GM21381 (cell line): ENCODE measurements at regions not wholly inside any gene's neighbourhood (a gene's known extent, or its start where the extent isn't known, plus 50 kb on each side); places are given as distances from the start of the nearest gene placed in this dataset.

Experiments used
- ATAC-seq: cut with Tn5 transposase; IDR thresholded peaks from one replicate; pipeline ENCODE4 v1.9.1; 2021; ENCODE audit warnings: mild to moderate bottlenecking, moderate library complexity; ENCODE audit not compliant: unreplicated experiment

DNA sequence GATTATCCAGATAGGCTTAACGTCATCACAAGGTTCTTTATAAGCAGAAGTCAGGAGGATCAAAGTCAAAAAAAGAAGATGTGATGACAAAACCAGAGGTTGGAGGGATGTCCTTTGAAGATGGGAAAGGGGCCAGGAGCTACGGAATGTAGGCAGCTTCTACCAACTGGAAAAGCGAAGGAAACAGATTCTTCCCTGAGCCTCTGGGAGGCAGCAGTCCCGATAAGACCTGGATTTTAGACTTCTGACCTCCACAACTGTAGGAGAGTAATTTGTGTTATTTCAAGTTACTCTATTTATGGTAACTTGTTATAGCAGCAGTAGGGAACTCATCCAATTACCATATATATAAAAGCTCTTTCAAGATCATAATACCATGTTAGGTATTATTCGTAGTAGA, 98.8 kb upstream of the MYCBP2 start:
- ATAC-seq = no peak

DNA sequence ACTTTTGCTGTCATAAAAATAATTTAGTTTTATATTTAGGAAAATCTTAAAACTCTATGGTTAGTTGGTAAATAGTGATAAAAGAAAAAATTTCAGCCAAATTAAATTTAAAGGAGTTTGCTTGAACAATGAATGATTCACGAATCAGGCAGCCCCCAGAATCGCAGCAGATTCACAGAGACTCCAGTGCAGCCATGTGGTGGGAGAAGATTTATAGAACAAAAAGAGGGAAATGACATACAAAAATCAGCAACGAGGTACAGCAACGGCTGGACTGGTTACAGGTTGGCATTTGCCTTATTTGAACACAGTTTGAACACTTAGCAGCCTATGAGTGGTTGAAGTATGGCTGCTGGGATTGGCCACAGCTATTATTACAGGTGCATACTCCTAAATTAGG, 96.4 kb upstream of the MYCBP2 start:
- no peak for ATAC-seq

DNA sequence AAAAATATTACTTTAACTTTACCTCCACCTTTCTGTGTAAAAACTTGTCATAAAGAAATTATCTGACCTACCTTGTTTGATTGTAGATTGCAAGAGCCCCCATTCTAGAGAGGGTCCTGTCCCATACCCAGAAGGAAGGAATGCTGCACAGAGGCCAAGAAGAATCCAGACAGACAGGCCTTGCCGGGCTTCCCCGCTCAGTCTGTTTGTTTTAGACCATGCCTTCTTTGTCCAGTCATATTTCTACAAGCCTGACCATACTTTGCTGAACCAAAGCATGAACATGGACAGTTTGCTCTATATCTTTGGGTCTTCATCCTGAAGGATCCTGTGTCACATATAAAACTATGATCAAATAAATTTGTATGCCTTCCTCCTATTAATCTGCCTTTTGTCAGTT, 95.8 kb upstream of the MYCBP2 start:
- ATAC-seq = no peak

DNA sequence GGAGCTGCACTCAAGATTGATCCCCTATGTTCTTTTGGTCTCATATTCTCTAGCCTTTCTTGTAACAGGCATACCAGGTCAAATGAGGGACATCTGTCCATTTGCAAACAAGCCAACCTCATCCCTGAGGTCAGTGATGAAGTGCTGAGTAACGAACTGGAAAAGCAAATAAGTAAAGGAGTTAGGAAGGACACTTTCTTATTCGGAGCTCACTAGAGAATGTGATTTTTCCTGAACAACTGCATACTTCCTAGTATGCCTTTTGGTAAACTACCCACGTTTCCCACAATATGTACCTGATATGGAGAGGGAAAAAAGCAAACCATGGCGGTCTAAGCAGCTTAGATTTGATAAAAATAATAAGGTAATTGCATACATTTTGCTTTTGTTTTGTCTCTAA, 91.0 kb upstream of the MYCBP2 start:
- no peak for ATAC-seq

DNA sequence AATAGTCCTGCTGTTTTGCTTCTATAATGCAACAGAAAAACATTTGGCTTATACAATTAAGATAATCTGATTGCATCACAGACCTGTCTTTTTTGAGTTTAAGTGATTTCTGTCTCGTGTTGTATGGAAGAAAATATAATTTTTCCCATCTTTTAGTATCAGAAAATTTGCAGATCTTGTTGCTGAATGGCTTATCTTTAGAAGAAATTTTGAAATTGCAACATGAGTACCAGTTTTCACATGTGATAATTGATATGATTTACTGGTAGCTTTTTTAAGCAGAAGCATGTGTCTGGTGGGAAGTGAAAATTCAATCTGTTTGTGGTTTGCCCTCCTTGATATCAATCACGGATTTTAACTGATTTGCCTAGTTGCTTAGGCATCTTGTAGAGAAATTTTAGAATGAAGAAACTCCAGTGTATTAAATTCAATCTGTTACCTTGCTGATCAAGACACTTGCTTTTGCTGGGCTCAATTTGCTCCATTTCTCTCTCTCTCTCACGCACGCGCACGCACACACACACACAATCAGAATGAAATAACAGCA, 89.8 kb upstream of the MYCBP2 start:
- ATAC-seq = no peak

DNA sequence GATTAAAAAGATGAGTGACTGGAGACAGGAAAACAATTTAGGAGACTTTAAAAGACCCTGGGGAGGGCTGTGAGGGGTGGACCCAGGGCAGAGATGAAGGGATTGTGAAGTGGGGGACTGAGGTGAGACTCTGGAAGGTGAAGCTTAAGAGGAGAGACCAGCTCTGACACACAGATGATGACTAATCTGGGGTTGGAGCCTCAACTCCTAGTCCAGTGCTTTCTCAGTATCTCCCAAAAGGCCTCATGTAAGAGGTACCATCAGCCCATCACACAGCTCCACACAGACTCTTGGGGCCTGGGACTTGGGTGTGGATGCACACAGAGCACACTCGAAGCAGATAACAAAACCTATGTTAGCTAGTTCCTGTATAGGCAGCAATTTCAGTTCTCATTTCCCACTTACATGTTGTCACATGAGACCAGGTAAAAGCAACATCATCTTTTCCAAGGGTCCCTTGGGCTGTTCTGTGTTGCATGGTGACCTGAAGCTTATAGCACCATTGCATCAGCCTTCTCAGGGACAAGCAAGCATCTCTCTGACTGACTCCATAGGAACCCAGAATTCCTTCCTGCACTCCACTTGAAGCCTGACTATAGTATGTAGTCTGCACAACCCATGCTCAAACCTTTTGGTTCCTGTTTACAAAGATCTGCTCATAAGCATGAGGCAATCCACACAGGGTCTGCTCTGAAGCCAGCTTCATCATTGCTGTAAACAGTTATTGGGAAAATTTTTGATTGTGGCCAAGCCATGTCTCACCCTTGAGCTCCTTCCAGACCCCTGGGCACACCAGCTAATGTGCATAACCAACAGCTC, 88.6 kb upstream of the MYCBP2 start:
- ATAC-seq = peak; percentile 74

DNA sequence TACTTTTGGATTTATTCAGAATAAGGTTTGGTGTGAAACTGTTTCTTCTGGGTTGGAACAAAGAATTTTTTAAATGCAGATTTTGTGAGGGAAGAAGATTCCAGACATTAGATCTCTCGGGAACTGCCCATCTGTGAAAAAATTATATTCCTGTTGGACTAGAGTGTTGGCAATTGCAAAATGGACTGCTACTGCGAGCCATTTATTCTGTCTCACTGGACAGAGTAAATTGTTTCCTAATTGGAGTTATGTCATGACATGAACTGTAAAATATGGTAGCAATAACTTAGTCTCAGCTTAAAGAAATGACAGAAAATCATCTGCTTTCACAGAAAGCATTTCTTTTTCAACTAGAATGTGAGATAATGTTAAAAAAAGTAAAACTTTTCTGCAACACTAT, 86.0 kb upstream of the MYCBP2 start:
- ATAC-seq = no peak

DNA sequence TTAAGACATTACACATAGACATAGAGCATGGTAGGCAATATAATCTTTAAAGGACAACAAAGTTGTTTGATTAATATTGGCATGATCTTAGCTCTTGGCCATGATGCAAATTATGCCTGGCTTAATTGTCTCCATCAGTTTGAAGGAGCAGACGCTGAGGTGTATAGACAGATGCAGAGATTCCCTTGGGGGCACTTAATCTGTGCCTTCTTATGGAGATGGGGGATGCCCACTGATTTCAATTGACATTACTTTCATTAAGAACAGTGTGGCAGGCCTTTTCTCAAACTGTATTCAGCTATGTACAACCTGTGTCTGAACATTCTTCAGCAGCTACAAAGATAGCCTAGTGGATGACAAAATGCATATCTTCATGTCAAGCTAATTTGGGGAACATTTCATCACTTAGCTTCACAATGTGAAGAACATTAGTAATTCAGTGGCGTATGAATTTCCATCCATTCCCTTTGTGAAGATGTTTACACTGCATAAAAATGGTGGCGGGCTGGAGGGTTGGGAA, 85.3 kb upstream of the MYCBP2 start:
- ATAC-seq = no peak

DNA sequence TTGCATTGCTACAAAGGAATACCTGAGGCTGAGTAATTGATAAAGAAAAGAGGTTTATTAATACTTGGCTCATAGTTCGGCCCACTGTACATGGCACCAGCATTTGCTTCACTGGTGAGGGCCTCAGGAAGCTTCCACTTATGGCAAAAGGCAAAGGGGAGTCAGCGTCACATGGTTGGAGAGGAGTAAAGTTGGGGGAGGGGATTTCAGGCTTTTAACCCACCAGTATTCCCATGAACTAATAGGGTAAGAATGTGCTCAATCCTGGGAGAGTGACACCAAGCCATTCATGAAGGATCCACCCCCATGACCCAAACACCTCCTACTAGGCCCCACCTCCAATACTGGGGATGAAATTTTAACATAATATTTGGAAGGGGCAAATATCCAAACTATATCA, 82.5 kb upstream of the MYCBP2 start:
- ATAC-seq = no peak

DNA sequence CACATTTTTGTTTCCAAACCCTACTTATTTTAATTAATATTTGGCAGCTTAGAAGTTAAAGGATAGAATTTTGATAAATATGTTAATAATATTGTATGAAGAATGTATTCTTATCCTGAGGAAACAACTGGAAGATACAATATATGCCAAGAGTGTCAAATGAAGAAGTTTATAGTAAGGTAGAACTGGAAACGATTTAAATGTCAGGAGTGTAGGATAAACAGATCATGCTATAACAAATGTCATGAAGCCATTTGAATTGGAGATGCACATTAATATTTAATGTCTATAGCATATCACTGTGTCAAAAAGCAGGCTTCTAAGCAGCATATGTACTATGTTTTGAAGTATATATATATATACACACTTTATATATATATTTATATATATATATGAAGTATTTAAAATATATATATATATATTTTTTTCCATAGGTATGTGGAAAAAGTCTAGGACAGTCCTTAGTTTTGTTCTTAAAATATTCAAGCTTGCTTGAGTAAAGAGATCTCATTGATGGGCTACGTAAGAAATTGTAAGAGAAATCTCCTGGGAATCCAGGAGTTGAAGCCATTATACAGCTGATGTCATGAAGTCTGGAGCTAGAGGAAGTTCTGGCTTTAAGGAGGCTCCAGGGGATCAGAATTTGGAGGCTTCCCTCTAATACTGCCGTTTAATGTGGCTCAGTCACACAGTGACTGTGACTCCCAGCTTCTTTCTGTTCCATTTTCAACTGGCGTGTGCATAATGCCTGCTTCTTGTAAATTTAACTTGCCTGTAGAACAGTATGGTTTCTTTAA, 79.9 kb upstream of the MYCBP2 start:
- no peak for ATAC-seq

DNA sequence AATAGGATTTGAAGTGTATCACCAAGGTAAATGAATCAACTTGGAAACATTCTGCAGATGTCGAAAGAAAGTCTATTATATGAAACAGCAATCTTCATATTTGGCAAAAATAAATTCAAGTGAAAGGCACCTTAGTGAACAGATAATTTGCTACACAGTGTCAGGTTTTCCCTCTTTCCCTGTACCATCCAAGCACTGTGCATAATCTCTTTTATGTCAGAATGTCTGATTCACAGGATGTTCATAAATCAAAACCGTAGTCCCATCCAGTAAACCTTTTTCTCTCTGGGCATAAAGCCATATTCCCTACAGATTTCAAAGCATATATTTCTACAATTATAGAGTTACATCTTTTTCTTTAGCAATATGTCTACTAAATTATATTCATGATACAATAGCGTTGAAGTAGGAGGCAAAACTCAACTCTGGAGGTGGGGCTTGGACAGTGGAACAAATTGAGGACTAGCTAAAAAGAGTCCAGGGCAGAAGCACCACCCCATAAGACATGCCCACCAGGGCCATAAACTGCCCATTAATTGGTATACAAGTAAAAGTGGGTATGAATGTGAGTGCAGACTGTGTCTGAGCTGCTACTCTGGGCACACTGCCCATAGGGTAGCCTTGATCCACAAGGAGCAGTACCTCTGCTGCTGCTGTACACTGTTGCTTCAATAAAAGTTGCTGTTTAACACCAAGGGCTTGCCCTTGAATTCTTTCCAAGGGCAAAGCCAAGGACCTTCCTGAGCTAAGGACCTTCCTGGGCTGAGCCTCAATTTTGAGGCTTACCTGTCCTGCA, 72.1 kb upstream of the MYCBP2 start:
- no peak for ATAC-seq

DNA sequence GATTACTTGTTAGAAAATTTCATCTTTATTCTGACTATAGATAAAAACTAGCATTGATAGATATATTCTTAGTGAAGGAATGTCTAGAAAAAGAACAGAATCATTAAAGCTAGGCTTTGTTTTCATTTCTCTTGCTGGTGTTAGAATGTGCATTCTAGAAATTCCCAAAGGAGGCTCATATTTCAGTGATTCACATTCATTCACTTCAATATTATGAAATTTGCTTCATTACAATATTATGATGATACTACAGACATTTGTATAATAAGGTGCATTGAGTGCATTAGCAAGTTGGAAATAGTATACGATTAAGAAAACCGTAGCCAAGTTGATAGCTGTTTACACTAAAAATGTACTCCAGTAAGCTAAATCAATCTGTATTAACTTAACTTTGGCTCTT, 70.7 kb upstream of the MYCBP2 start:
- no peak for ATAC-seq

DNA sequence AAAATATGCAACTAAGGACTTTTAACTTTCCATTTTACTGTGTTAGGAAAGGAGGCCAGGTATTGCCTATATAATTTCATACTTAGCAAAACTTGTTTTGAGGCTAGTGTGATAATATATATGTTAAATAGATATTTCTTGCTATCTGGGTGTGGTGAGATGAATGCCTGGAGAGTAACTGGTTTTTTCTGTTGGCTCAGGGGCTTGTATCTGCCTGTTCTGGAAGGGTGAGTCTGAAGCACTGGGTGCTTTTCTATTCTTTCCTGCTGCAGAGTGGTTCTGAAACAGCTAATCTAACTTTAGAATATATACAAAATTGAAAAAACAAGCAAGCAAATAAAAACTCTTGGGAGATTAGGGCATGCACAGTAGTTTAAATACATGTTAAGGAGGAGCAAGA, 64.6 kb upstream of the MYCBP2 start:
- no peak for ATAC-seq

DNA sequence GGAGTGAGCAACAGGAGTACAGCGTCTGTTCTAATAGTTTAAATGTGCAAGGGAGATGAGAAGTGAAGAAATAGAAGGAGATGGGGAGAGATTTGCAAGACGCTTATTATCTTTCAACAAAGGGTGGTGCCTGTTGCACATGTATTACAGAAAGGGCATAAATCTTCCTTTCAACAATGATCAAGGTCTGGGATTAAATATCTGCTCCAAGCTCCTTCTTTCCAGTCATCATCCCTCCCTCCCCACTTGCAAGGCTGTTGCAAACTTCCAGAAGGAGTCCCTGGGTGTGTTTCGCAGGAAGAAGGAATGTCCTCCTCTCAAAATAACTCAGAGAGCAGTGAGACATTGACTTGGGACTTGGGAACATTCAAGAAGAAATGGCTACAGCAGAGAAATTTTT, 63.5 kb upstream of the MYCBP2 start:
- ATAC-seq = no peak

DNA sequence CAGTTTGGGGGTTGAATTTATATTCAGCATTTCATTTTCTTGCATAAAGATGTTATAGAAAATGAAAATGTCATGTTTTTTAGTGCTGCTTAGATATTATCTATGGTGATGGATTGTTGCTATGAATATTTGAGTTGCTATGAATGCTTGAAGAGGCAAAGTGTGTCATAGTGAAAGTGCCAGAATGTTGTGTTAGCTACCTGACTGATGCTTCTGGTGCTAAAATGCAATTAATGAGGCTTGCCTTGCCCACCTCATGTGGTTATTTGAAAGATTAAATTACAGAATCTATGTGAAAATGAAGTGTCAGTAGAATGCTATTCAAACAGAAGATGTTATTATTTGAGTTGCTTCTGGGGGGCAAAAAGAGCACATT, 62.7 kb upstream of the MYCBP2 start:
- ATAC-seq = no peak

DNA sequence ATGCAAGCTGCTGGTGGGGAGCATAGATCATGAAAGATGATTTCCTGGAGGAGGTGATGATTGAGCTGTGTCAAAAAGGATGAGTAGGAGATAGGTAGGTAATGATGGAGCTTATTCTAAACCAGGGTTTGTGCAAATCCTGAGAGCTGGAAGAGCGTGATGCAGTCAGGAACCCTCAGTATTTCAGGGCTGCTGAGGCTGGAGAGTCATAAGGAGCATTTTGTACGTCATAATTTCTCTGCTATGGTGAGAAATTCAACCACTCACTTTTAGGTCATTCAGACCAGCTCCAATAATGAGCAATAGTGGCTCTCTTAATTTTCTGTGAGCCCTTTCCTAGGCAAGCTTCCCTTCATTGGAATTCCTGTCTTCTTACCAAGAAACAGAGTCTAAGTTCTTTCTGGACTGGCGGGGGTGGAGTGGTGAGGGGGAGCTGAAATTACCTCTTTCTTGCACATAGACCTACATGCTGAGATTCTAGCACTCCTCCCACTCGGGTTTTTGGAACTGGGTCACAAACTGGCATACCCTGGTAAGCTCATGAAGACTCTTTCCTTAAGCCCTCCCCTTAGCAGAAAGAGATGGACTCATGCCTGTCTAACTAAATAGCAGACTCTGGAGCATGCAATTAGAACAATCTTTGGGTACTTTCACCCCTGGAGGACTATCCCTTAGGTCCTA, 62.2 kb upstream of the MYCBP2 start:
- ATAC-seq = no peak

DNA sequence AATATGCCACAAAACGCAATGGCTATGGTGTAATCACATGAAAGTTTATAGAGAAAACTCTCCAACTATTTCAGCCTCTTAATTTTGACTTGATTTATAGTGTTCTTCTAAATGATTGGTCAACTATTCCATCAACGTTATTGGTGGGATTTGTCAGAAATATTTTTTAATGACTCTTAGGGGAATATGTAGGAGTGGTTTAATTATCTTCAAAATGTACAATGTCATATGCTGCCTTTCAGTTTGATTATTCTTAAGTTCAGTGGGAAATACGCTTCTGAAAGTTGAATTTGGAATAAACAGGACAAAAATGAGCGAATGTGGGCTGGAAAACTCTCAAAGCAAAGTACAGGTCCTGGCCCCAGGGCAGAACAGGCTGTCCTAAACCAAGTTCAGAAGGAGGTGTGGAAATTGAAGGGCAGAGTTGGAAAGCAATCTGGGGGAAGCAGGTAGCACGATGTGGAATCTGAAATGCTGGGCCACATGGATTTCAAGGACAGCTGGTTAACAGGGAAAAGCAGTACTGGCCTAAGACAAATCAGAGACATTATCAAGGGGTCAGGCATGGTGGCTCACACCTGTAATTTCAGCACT, 60.8 kb upstream of the MYCBP2 start:
- no peak for ATAC-seq

DNA sequence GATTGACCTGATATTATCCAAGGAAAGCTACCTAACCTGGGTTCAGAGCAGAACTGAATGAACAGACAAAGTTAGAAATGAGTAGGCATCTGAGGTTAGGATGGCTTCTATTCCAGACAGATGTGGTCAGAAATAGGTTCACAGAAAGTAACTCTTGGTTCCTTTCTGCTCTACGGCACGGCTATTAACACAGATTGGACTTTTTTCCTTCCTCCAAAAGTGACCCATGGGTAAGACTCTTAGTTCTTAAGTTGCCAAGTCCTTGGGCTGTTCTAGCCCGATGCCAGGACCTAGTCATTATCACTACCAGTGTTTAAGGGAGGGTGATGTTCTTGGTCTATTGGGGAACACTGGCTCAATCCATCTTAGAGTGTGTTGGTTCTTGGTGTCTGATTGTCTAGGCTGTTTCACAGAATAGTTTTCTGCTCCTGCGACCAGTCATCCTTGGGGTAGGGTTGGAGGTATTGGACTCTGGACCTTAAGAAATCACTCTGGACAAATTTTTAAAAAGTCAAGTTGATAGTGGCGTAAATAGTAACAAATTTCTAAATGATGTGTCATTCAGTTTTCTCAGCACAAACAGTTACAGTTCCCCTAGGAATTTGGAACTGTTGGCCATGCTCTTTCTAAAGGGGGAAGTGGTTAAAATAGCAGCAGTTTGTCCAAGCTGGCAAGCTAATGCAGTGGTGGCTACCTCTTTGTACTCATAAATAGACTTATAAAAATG, 60.1 kb upstream of the MYCBP2 start:
- ATAC-seq = peak; percentile 62

DNA sequence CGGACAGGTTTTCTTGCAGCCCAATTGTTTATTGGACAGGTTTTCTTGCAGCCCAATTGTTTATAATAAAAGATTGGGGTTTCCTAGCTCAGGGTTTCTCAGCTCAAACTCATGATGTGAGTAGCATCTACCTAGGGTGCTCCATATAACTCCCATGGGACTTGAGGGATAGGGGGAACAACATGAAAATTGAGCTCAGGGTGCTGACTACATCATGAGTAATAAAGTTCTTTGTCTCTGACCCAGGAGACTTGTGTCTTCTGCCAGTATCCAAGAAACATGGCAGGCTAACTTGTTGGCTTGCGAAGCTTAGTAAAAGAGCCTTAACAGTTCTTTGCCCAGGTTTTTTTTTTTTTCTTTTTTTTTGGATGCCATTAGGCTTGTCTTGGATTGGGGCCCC, 59.2 kb upstream of the MYCBP2 start:
- ATAC-seq = no peak

DNA sequence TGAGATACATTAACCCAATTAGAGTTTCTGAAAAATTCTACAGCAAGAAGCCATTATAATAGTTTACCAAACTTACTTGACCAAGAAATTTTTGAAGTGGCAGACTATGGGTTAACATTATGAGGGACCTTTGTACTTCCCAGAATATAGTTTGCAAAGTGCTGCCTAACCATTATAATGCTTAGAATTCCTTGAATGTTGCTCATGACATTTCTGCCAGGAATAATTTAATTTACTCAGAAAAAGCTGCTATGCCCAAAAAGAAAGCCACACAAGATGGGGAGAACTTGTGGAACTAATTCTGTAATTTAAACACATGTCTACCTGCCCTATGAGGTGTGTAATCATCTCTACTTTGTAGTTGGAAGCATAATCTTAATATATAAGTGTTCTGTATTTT, 58.1 kb upstream of the MYCBP2 start:
- no peak for ATAC-seq
